Suprapubic skin (tissue), 4 donors: ENCODE measurements at regions not wholly inside any gene's neighbourhood (a gene's known extent, or its start where the extent isn't known, plus 50 kb on each side); places are given as distances from the start of the nearest gene placed in this dataset.

Experiments used
- DNase-seq, 2 donors: peaks; one replicate each; pipeline ENCODE4 v3.0.0-alpha.2; 2019; ENCODE audit warnings: low spot score in 2 of 2
- H3K27ac ChIP-seq: fragments of 200-600 bp; sonication (generic); one replicate; pipeline ENCODE4 v1.5.1; 2019
- H3K27me3 ChIP-seq: fragments of 200-600 bp; sonication (generic); one replicate; pipeline ENCODE4 v1.5.1; 2019
- H3K36me3 ChIP-seq: fragments of 200-600 bp; sonication (generic); one replicate; pipeline ENCODE4 v1.5.1; 2019
- H3K4me1 ChIP-seq: fragments of 200-600 bp; sonication (generic); one replicate; pipeline ENCODE4 v1.5.1; 2019
- H3K4me3 ChIP-seq: fragments of 200-600 bp; sonication (generic); one replicate; pipeline ENCODE4 v1.5.1; 2019; ENCODE audit warnings: mild to moderate bottlenecking
- H3K9me3 ChIP-seq: fragments of 200-600 bp; sonication (generic); one replicate; pipeline ENCODE4 v1.5.1; 2019
- EP300 ChIP-seq: sonication (generic); formaldehyde crosslinking; IDR thresholded peaks from one replicate; pipeline ENCODE4 v1.6.1; 2017; ENCODE audit warnings: antibody characterized with exemption
- POLR2A ChIP-seq, 2 donors: fragments of 450-650 bp; IDR thresholded peaks; one replicate each; pipeline ENCODE4 v1.6.1; 2017; ENCODE audit warnings: antibody characterized with exemption in 2 of 2, mild to moderate bottlenecking in 2 of 2, moderate library complexity in 2 of 2
- POLR2AphosphoS5 ChIP-seq, 3 donors: sonication (generic); formaldehyde crosslinking; IDR thresholded peaks; one replicate each; pipeline ENCODE4 v1.6.1; 2017; ENCODE audit warnings: antibody characterized with exemption in 3 of 3
- WGBS: methylation state at CpG from one replicate; pipeline ENCODE4 v1.1.5; 2018; 5-methylcytosine and 5-hydroxymethylcytosine counted together
- TF ChIP-seq, protein P1 (sequence below), 2 donors: fragments of 200-600 bp in 1 of 2; fragments of 450-650 bp in 1 of 2; sonication (generic) in 1 of 2; IDR thresholded peaks; one replicate each; pipeline ENCODE4 v1.5.1; 2016 to 2019; ENCODE audit warnings: antibody characterized with exemption in 2 of 2, mild to moderate bottlenecking in 1 of 2, moderate library complexity in 1 of 2

DNA sequence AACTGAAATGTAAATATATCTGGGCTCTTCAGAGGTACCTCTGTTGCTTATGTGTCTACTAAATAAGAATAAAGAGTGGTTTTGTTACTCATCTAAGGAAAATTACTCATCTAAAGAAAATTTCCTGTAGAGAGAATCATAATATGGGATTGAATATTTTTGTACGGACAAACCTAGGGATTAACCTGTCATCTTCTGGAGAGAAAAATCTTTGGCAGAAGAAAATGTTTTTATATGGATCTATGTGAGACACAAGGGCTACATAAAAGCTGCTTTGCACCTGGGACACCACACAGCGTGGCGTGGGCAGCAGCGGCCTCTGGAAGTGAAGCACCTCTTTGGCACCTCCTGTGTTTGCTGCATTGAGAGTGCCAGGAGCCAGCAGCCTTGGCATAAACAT, 242.9 kb upstream of the DACH1 start:
- TF ChIP-seq EP300 (no peak), POLR2A (IDR thresholded peaks at IDR 0.05) (no peak), POLR2AphosphoS5 (IDR thresholded peaks at IDR 0.05) (no peak)
- TF ChIP-seq, protein P1, sequence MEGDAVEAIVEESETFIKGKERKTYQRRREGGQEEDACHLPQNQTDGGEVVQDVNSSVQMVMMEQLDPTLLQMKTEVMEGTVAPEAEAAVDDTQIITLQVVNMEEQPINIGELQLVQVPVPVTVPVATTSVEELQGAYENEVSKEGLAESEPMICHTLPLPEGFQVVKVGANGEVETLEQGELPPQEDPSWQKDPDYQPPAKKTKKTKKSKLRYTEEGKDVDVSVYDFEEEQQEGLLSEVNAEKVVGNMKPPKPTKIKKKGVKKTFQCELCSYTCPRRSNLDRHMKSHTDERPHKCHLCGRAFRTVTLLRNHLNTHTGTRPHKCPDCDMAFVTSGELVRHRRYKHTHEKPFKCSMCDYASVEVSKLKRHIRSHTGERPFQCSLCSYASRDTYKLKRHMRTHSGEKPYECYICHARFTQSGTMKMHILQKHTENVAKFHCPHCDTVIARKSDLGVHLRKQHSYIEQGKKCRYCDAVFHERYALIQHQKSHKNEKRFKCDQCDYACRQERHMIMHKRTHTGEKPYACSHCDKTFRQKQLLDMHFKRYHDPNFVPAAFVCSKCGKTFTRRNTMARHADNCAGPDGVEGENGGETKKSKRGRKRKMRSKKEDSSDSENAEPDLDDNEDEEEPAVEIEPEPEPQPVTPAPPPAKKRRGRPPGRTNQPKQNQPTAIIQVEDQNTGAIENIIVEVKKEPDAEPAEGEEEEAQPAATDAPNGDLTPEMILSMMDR (IDR thresholded peaks at IDR 0.05) = no peak
- DNase-seq = no peak
- H3K9me3 ChIP-seq = no peaks in the 10 kb centered on the region
- WGBS = 77% methylated on average over 4 of the region's 4 CpGs
- H3K27me3 ChIP-seq = no peaks in the 10 kb centered on the region
- no peaks in the 10 kb centered on the region for H3K4me1 ChIP-seq
- H3K36me3 ChIP-seq = no peaks in the 10 kb centered on the region
- H3K27ac ChIP-seq = no peak overlapping the region
- no peak overlapping the region for H3K4me3 ChIP-seq

DNA sequence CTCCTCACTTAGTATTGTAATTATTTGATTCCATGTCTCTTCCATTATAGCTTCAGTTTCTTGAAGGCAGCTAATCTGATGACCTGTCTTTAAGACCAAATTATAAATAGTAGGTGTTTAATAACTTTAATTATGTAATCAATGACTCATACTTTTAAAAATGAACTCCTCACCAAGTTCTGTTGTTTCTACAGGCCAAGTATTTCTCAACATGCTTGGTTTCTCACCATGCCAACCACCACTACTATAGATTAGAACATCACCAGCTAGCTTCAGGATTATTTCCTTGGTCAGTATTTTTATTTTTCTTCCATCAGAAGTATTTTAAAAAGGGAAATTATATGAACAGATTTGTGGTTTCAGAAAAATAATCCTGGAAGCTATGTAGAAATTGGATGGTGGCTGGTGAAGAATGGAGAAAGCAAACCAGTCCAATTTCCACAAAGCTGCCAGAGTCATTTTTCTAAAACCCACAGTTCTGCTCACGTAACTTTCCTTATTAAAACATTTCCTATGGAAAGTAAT, 237.7 kb upstream of the DACH1 start:
- Histone ChIP-seq H3K4me3 (no peak overlapping the region), H3K27ac (no peak overlapping the region), H3K4me1 (no peaks in the 10 kb centered on the region), H3K27me3 (no peaks in the 10 kb centered on the region), H3K36me3 (no peaks in the 10 kb centered on the region), H3K9me3 (no peaks in the 10 kb centered on the region)
- DNase-seq = no peak
- TF ChIP-seq, protein P1 (IDR thresholded peaks at IDR 0.05) = no peak
- TF ChIP-seq EP300 (no peak), POLR2AphosphoS5 (IDR thresholded peaks at IDR 0.05) (no peak), POLR2A (IDR thresholded peaks at IDR 0.05) (no peak)
- 22% methylated on average over 1 of the region's 1 CpG for WGBS

DNA sequence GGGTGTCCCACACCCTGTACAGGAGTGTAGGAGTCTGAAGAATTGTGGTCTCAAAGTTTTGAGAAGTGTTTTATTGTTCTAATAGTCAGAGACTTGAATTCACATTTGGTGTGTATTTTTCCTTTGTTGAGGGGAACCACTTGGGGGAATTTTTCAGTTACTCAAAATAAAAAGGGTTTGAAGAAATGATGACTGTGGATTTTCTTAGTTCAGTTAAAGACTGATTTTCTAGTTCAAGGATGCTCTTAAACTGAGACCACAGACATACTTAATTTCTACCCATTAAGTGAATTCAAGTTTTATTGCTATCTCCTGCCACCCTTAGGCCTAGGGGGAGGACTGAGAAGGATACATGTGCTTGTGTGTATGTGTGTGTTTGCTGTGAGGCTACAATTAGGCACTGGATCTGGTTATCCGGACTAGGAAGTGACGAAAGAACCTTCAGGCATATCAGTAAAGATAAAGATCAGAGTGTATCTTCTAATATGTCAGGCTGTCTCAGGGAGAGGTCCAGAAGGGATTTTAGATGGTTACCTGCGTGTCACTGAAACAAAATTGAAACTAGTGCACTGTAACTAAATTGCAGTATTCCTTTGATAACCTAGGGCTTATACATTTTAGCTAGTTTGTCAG, 234.9 kb upstream of the DACH1 start:
- Histone ChIP-seq H3K9me3 (no peaks in the 10 kb centered on the region), H3K27me3 (no peaks in the 10 kb centered on the region), H3K4me3 (no peak overlapping the region), H3K27ac (no peak overlapping the region), H3K36me3 (no peaks in the 10 kb centered on the region), H3K4me1 (no peaks in the 10 kb centered on the region)
- DNase-seq = no peak
- TF ChIP-seq, protein P1 (IDR thresholded peaks at IDR 0.05) = no peak
- TF ChIP-seq EP300 (no peak), POLR2AphosphoS5 (IDR thresholded peaks at IDR 0.05) (no peak), POLR2A (IDR thresholded peaks at IDR 0.05) (no peak)
- WGBS = 53% methylated on average over 3 of the region's 3 CpGs

DNA sequence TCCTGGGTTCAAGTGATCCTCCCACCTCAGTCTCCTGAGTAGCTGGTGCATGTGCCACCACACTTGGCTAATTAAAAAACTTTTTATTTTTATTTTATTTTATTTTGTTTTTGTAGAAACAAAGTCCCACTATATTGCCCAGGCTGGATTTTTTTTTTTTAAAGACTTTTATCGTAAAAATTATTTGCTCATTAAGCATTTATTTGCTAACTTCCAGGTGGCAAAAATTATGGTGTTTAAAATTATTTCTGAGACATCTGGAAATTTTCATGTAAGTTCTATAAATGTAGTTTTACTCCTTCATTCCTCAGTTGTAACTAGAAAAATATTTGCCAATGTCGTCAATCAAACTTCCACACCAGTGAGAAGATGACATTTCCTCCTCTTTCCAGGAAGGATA, 233.3 kb upstream of the DACH1 start:
- no peaks in the 10 kb centered on the region for H3K4me1 ChIP-seq
- 48% methylated on average over 2 of the region's 2 CpGs for WGBS
- H3K27ac ChIP-seq = no peak overlapping the region
- H3K36me3 ChIP-seq = no peaks in the 10 kb centered on the region
- no peaks in the 10 kb centered on the region for H3K27me3 ChIP-seq
- TF ChIP-seq, protein P1 (IDR thresholded peaks at IDR 0.05) = no peak
- no peak for TF ChIP-seq POLR2A (IDR thresholded peaks at IDR 0.05)
- no peak for TF ChIP-seq POLR2AphosphoS5 (IDR thresholded peaks at IDR 0.05)
- TF ChIP-seq EP300 = no peak
- H3K9me3 ChIP-seq = no peaks in the 10 kb centered on the region
- H3K4me3 ChIP-seq = no peak overlapping the region
- DNase-seq = no peak

DNA sequence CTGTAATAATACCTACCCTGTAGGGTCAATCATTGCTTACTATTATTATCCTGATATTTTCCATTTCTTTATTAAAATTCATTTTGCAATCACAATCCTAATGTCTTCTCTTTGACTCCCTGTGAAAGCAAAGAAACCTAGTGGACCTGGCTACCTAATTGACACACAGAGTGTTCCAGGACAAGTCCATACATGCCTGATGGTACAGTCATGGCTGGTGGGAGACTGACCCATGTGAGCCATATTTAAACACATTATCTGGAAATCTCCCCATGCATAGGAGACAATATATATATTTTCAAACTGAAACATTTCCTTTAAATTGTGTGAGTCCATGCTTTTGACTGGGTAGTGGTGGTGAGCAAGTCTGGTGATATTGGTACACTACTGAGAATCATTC, 230.6 kb upstream of the DACH1 start:
- no peak overlapping the region for H3K27ac ChIP-seq
- TF ChIP-seq POLR2AphosphoS5 (IDR thresholded peaks at IDR 0.05) = no peak
- TF ChIP-seq EP300 = no peak
- TF ChIP-seq, protein P1 (IDR thresholded peaks at IDR 0.05) = no peak
- no peak for TF ChIP-seq POLR2A (IDR thresholded peaks at IDR 0.05)
- no peaks in the 10 kb centered on the region for H3K27me3 ChIP-seq
- no peak for DNase-seq
- H3K4me1 ChIP-seq = no peaks in the 10 kb centered on the region
- H3K36me3 ChIP-seq = no peaks in the 10 kb centered on the region
- no peaks in the 10 kb centered on the region for H3K9me3 ChIP-seq
- no peak overlapping the region for H3K4me3 ChIP-seq
